GM12874 (cell line): ENCODE measurements at regions not wholly inside any gene's neighbourhood (a gene's known extent, or its start where the extent isn't known, plus 50 kb on each side); places are given as distances from the start of the nearest gene placed in this dataset.

Source experiments
- TF ChIP-seq, protein P1 (sequence below): IDR thresholded peaks from 2 replicates; pipeline ENCODE4 v1.5.1; 2011; ENCODE audit warnings: low read depth, mild to moderate bottlenecking, control low read depth, low read length, moderate library complexity; ENCODE audit not compliant: insufficient read depth

DNA sequence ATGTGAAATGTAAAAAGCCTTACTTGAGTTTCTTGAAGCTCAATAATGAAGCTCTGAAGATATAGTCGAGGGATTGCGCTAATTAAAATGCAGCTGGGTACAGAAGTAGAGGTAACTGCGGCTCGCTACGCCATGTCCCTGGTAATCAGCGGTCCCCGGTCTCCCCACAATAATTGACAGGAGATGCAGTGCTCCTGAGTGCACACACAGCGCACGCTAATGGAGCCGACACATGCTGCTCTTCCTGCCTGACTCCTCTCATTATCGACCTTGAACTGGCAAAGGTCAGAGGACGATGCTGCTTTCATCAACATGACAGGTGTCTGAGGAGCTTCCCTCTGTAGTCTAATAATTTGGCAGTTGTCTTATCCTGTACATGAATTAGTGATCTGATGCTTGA lies 365.9 kb downstream of the RNF144B start:
- TF ChIP-seq, protein P1, sequence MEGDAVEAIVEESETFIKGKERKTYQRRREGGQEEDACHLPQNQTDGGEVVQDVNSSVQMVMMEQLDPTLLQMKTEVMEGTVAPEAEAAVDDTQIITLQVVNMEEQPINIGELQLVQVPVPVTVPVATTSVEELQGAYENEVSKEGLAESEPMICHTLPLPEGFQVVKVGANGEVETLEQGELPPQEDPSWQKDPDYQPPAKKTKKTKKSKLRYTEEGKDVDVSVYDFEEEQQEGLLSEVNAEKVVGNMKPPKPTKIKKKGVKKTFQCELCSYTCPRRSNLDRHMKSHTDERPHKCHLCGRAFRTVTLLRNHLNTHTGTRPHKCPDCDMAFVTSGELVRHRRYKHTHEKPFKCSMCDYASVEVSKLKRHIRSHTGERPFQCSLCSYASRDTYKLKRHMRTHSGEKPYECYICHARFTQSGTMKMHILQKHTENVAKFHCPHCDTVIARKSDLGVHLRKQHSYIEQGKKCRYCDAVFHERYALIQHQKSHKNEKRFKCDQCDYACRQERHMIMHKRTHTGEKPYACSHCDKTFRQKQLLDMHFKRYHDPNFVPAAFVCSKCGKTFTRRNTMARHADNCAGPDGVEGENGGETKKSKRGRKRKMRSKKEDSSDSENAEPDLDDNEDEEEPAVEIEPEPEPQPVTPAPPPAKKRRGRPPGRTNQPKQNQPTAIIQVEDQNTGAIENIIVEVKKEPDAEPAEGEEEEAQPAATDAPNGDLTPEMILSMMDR: no peak

DNA sequence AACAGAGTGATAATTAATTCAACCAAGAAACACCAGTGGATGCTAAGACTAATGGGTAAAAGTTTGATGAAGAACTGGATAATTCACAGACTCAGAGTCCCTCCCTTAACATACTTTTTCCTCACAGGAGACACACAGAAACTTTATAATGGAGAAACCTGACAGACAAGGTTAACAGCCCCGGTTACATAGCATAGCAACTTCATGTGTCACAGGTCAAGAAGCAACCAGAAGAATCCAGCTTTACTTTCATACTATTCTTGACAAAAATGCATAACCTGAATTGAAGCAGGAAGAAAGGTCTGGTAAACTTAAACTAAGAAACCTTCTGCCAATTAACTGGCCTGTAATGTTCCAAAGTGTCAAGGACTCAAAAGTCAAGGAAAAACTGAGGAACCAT lies 375.9 kb downstream of the RNF144B start:
- TF ChIP-seq, protein P1: no peak

DNA sequence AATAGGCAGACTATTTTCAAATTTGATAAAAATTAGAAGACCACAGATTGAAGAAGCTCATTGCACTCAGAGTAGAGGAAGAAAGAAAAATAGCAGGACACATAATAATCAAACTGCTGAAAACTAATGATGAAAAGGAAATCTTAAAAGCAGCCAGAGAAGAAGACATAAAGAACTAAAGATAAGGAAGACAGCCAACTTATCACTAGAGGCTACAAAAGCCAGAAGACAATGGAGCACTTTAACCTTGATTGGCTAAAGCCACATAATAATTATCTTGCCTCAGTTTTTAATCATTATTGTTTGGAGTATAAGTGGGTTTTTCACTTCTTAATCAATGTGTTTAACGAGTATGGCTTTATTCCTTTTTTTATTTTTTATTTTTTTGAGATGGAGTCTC lies 397.6 kb downstream of the RNF144B start:
- TF ChIP-seq, protein P1: no peak

DNA sequence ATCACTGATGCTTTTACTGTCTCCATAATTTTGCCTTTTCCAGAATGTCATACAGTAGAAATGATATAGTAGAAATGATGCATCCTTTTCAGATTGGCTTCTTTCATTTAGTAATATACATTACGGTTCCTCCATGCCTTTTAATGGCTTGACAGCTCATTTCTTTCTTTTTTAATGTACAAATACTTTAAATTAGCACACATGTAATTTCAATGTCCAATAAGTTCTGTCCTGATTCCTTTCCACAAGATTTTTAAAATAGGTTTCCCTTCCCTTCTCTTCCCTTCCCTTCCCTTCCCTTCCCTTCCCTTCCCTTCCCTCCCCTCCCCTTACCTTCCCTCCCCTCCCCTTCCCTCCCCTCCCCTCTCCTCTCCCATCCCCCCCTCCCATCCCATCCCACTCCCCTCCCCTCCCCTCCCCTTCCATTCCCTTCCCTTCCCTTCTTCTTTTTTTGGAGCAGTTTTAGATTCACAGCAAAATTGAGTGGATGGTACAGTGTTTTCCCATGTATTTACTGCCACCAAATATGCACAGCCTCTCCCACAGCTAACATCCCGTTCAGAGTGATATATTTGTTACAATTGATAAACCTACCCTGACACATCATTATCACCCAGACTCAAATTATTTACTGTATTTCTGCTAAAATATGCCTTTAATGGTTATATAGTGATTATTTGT lies 398.8 kb downstream of the RNF144B start:
- TF ChIP-seq, protein P1: no peak

DNA sequence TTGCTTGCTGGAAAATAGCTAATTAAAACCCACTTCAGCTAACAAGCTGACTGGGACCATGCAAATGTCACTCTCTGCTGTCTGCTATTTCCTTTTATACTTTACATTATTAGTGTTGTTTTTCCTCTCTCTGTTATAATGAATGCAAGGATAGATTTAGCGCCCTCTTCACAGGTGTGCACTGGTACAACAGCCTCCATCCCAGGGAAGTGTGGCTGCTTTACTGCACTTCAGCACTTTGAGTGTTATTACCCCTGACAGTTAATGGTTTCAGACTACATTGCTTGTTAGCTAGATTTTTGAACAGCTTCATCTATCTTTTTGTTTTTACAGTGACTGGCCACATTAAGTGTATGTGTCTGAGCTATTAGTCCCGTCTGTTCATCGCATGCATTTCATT lies 405.7 kb downstream of the RNF144B start:
- TF ChIP-seq, protein P1: no peak

DNA sequence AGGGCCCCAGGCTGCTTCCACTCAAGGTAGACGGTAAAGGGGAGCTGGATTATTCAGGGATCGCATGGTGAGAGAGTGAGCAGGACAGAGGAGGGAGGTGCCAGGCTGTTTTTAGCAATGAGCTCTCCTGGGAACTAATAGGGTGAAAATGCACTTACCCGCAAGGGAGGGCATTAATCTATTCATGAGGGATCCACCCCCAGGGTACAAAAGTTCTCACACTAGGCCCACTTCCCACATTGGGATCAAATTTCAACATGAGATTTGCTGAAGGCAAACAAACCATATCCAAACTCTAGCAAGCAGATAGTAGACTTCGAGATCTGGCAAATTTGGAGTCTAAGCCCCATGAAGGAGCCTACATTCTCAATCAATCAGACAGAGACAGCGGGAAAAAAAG lies 408.6 kb downstream of the RNF144B start:
- TF ChIP-seq, protein P1: no peak

DNA sequence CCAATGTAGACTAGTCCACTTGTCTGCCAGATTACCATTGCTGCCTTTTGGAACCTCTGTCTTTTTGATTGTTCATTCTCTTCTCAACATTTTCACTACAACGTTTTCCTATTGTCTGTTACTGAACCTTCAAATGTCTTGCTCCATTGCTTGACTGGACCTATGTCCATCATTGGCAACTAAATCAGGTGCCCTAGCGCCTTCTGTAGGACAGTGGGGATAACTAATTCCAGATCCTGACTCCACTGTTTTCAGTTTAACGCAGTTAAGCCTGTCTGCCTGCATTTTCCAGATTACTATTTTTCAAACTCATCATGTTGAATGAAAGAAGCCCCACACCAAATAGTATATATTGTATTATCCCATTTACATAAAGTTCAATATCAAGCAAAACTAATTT lies 433.6 kb downstream of the RNF144B start:
- TF ChIP-seq, protein P1: no peak
